ENCODE measurements at regions not wholly inside any gene's neighbourhood (a gene's known extent, or its start where the extent isn't known, plus 50 kb on each side); places are given as distances from the start of the nearest gene placed in this dataset.

GRCh38 chr1:21352586-21352985 lies 62.3 kb upstream of the ECE1 start:
- no peaks in the 10 kb centered on the region for H4K20me1 ChIP-seq (ENCODE audit: insufficient read depth)
- CTCF ChIA-PET, result no interaction called here

More at GRCh38 chr1:21352586-21352985, 62.3 kb upstream of the ECE1 start:
- no TSS peak for BruUV-seq (replicated peaks)
- no peaks in the 10 kb centered on the region for H3K9me3 ChIP-seq (ENCODE audit: control insufficient read depth in 1 of 2, insufficient read depth in 1 of 2, low read depth in 1 of 2, low read length in 2 of 2)
- H3K36me3 ChIP-seq (ENCODE audit: control insufficient read depth in 1 of 2, insufficient read depth in 2 of 2, low read length in 2 of 2), result no peaks in the 10 kb centered on the region
- no peak overlapping the region for H3K4me3 ChIP-seq (replicated peaks in 1 of 2; ENCODE audit: low read depth in 1 of 2, low read length in 2 of 2)
- TF ChIP-seq JUND (IDR thresholded peaks at IDR 0.05) (no peak), RAD21 (IDR thresholded peaks at IDR 0.05; ENCODE audit: low read depth) (no peak), FOSL1 (IDR thresholded peaks at IDR 0.05; ENCODE audit: low read depth) (no peak), SIN3A (IDR thresholded peaks at IDR 0.05; ENCODE audit: low read depth) (no peak), REST (IDR thresholded peaks at IDR 0.05; ENCODE audit: low read depth) (no peak), EGR1 (IDR thresholded peaks at IDR 0.05; ENCODE audit: low read depth) (no peak), EZH2 (IDR thresholded peaks at IDR 0.05) (no peak), ELF1 (IDR thresholded peaks at IDR 0.05; ENCODE audit: borderline replicate concordance, low read depth) (no peak), POLR2A (IDR thresholded peaks at IDR 0.05; ENCODE audit: borderline replicate concordance, extremely low read depth, insufficient read depth, insufficient read length) (no peak), SP1 (IDR thresholded peaks at IDR 0.05; ENCODE audit: low read depth) (no peak), SRF (IDR thresholded peaks at IDR 0.05; ENCODE audit: low read depth) (no peak), EZH2phosphoT487 (IDR thresholded peaks at IDR 0.05; ENCODE audit: borderline replicate concordance) (no peak), POLR2AphosphoS5 (IDR thresholded peaks at IDR 0.05; ENCODE audit: low read depth, low read length) (no peak)
- TF ChIP-seq, protein P1, sequence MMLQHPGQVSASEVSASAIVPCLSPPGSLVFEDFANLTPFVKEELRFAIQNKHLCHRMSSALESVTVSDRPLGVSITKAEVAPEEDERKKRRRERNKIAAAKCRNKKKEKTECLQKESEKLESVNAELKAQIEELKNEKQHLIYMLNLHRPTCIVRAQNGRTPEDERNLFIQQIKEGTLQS (IDR thresholded peaks at IDR 0.05), result no peak
- TF ChIP-seq, protein P2, sequence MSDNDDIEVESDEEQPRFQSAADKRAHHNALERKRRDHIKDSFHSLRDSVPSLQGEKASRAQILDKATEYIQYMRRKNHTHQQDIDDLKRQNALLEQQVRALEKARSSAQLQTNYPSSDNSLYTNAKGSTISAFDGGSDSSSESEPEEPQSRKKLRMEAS (IDR thresholded peaks at IDR 0.05), result no peak
- no peak for ATAC-seq
- no peaks in the 10 kb centered on the region for H3K27me3 ChIP-seq (ENCODE audit: insufficient read depth, low read length)
- no peaks in the 10 kb centered on the region for H3K79me2 ChIP-seq (ENCODE audit: insufficient read depth, low read length)
- intact Hi-C loops (cut with micrococcal nuclease), result no loop called here
- no peak overlapping the region for H3K27ac ChIP-seq (ENCODE audit: low read depth, low read length)
- no peaks in the 10 kb centered on the region for H3K9me2 ChIP-seq (ENCODE audit: insufficient read depth)
- no peak overlapping the region for H2AFZ ChIP-seq (ENCODE audit: low read depth, low read length, poor library complexity, severe bottlenecking)
- no peak for DNase-seq (ENCODE audit: low read depth, low spot score)
- RAD21 ChIA-PET (ENCODE audit: low non-redundant PET in 1 of 2, low total read pairs in 2 of 2, uncharacterized antibody in 2 of 2, unreplicated experiment in 2 of 2), result no interaction called here
- peaks cover 0 to 19% of the 10 kb centered on the region in 2 experiments; a peak in 3 of 4 replicates for H3K4me1 ChIP-seq (ENCODE audit: control insufficient read depth in 1 of 2, insufficient read depth in 2 of 2, low read length in 2 of 2)
- no peak overlapping the region for H3K9ac ChIP-seq (ENCODE audit: low read length)
- POLR2A ChIA-PET, result no interaction called here
- H3K4me2 ChIP-seq (ENCODE audit: low read length), result no peak overlapping the region
